Tibial nerve (tissue), 4 donors: ENCODE measurements at regions not wholly inside any gene's neighbourhood (a gene's known extent, or its start where the extent isn't known, plus 50 kb on each side); places are given as distances from the start of the nearest gene placed in this dataset.
"Not testable (repeated sequence)": the region's sequence is repeated elsewhere in the genome, so short reads cannot be mapped to it uniquely, and the experiment has no call there.

Experiments
- DNase-seq, 2 donors: peaks; one replicate each; pipeline ENCODE4 v3.0.0-alpha.2; 2019; ENCODE audit warnings: low spot score in 2 of 2
- H3K27ac ChIP-seq, 4 donors: fragments of 200-600 bp; sonication (generic) in 3 of 4; one replicate each; pipeline ENCODE4 v1.5.1; 2017 to 2019; ENCODE audit warnings: mild to moderate bottlenecking in 1 of 4
- H3K27me3 ChIP-seq, 2 donors: fragments of 200-600 bp; sonication (generic) in 1 of 2; one replicate each; pipeline versions ENCODE4 v1.5.1 to v1.6.0; 2017 to 2019
- H3K36me3 ChIP-seq, 3 donors: fragments of 200-600 bp; sonication (generic); one replicate each; pipeline ENCODE4 v1.5.1; 2018 to 2019
- H3K4me1 ChIP-seq, 4 donors: fragments of 200-600 bp; sonication (generic) in 3 of 4; one replicate each; pipeline ENCODE4 v1.5.1; 2017 to 2019
- H3K4me3 ChIP-seq, 4 donors: fragments of 200-600 bp; sonication (generic) in 3 of 4; one replicate each; pipeline ENCODE4 v1.5.1; 2017 to 2019; ENCODE audit warnings: mild to moderate bottlenecking in 1 of 4, moderate library complexity in 1 of 4
- H3K9me3 ChIP-seq, 4 donors: fragments of 200-600 bp; sonication (generic) in 3 of 4; one replicate each; pipeline ENCODE4 v1.5.1; 2017 to 2019
- CTCF ChIP-seq, 5 experiments: fragments of 200-600 bp in 3 of 5; fragments of 450-650 bp in 2 of 5; sonication (generic) in 3 of 5; IDR thresholded peaks; one replicate each; pipeline ENCODE4 v1.5.1; 2016 to 2019; ENCODE audit warnings: antibody characterized with exemption in 5 of 5, mild to moderate bottlenecking in 3 of 5, moderate library complexity in 2 of 5
- EP300 ChIP-seq, 2 donors: sonication (generic); formaldehyde crosslinking; IDR thresholded peaks; one replicate each; pipeline ENCODE4 v1.6.1; 2017; ENCODE audit warnings: antibody characterized with exemption in 2 of 2, mild to moderate bottlenecking in 1 of 2
- POLR2A ChIP-seq, 2 donors: fragments of 450-650 bp; IDR thresholded peaks; one replicate each; pipeline ENCODE4 v1.6.1; 2017; ENCODE audit warnings: antibody characterized with exemption in 2 of 2, mild to moderate bottlenecking in 2 of 2, moderate library complexity in 2 of 2
- WGBS, 2 donors: methylation state at CpG; one replicate each; pipeline ENCODE4 v1.1.5; 2018; 5-methylcytosine and 5-hydroxymethylcytosine counted together

- Histone ChIP-seq H3K9me3 (peaks cover 0 to 11% (median 0%) of the 10 kb centered on the region in 4 donors), H3K27me3 (no peaks in the 10 kb centered on the region), H3K36me3 (no peaks in the 10 kb centered on the region), H3K27ac (no peak overlapping the region), H3K4me1 (no peaks in the 10 kb centered on the region), H3K4me3 (no peak overlapping the region)
- 86 to 91% methylated on average over 2 of the region's 2 CpGs for WGBS, 2 donors
- TF ChIP-seq POLR2A (IDR thresholded peaks at IDR 0.05): no peak
- TF ChIP-seq CTCF (IDR thresholded peaks at IDR 0.05): no peak
- TF ChIP-seq EP300 (IDR thresholded peaks at IDR 0.05): no peak
- DNase-seq: no peak
Measured at GRCh38 chr2:125227843-125228392, 1202.8 kb downstream of the CNTNAP5 start.

GRCh38 chr2:125240870-125241269, 1215.8 kb downstream of the CNTNAP5 start:
- H3K27ac ChIP-seq: no peak overlapping the region
- no peak for TF ChIP-seq CTCF (IDR thresholded peaks at IDR 0.05)
- no peak for TF ChIP-seq POLR2A (IDR thresholded peaks at IDR 0.05)
- TF ChIP-seq EP300 (IDR thresholded peaks at IDR 0.05): no peak
- no peaks in the 10 kb centered on the region for H3K4me1 ChIP-seq
- WGBS, 2 donors: 90 to 94% methylated on average over 6 of the region's 6 CpGs
- H3K4me3 ChIP-seq: no peak overlapping the region
- DNase-seq: no peak
- H3K9me3 ChIP-seq: no peaks in the 10 kb centered on the region
- no peaks in the 10 kb centered on the region for H3K27me3 ChIP-seq
- no peaks in the 10 kb centered on the region for H3K36me3 ChIP-seq

GRCh38 chr2:125243074-125243473, 1218.0 kb downstream of the CNTNAP5 start:
- no peak for DNase-seq
- WGBS, 2 donors: 66 to 76% methylated on average over 1 of the region's 1 CpG

GRCh38 chr2:125254010-125254409, 1228.9 kb downstream of the CNTNAP5 start:
- H3K27me3 ChIP-seq: no peaks in the 10 kb centered on the region
- no peak overlapping the region for H3K27ac ChIP-seq
- no peaks in the 10 kb centered on the region for H3K4me1 ChIP-seq
- no peak for DNase-seq
- TF ChIP-seq POLR2A (IDR thresholded peaks at IDR 0.05): no peak
- no peak for TF ChIP-seq CTCF (IDR thresholded peaks at IDR 0.05)
- no peak for TF ChIP-seq EP300 (IDR thresholded peaks at IDR 0.05)
- no peak overlapping the region for H3K4me3 ChIP-seq
- WGBS, 2 donors: 73% methylated on average over 6 of the region's 6 CpGs
- H3K9me3 ChIP-seq: no peaks in the 10 kb centered on the region
- no peaks in the 10 kb centered on the region for H3K36me3 ChIP-seq

More at GRCh38 chr2:125243074-125243473, 1218.0 kb downstream of the CNTNAP5 start:
- Histone ChIP-seq H3K9me3 (no peaks in the 10 kb centered on the region), H3K27ac (no peak overlapping the region), H3K4me3 (no peak overlapping the region), H3K4me1 (no peaks in the 10 kb centered on the region), H3K27me3 (no peaks in the 10 kb centered on the region), H3K36me3 (no peaks in the 10 kb centered on the region)
- TF ChIP-seq POLR2A (IDR thresholded peaks at IDR 0.05) (no peak), EP300 (IDR thresholded peaks at IDR 0.05) (no peak), CTCF (IDR thresholded peaks at IDR 0.05) (no peak)

- 51 to 54% methylated on average over 6 of the region's 6 CpGs for WGBS, 2 donors
Measured at GRCh38 chr2:125259451-125259850, 1234.4 kb downstream of the CNTNAP5 start.

GRCh38 chr2:125260366-125260930, 1235.4 kb downstream of the CNTNAP5 start:
- not testable (repeated sequence) for H3K9me3 ChIP-seq, DNase-seq, H3K27ac ChIP-seq, H3K4me1 ChIP-seq, H3K27me3 ChIP-seq, H3K4me3 ChIP-seq, H3K36me3 ChIP-seq

More at GRCh38 chr2:125259451-125259850, 1234.4 kb downstream of the CNTNAP5 start:
- TF ChIP-seq CTCF (IDR thresholded peaks at IDR 0.05) (no peak), POLR2A (IDR thresholded peaks at IDR 0.05) (no peak), EP300 (IDR thresholded peaks at IDR 0.05) (no peak)
- no peaks in the 10 kb centered on the region for H3K9me3 ChIP-seq
- no peak for DNase-seq
- no peaks in the 10 kb centered on the region for H3K36me3 ChIP-seq
- H3K27me3 ChIP-seq: no peaks in the 10 kb centered on the region
- H3K4me1 ChIP-seq: no peaks in the 10 kb centered on the region
- H3K27ac ChIP-seq: no peak overlapping the region
- no peak overlapping the region for H3K4me3 ChIP-seq
